ENCODE measurements at regions not wholly inside any gene's neighbourhood (a gene's known extent, or its start where the extent isn't known, plus 50 kb on each side); places are given as distances from the start of the nearest gene placed in this dataset.

GRCh38 chr13:73173279-73173811 lies 114.5 kb downstream of the KLF5 start:
- TF ChIP-seq POLR2A (IDR thresholded peaks at IDR 0.05; ENCODE audit: low read length) (no peak), GATA1 (IDR thresholded peaks at IDR 0.05; ENCODE audit: low read depth, low read length) (no peak)
